ENCODE measurements at regions not wholly inside any gene's neighbourhood (a gene's known extent, or its start where the extent isn't known, plus 50 kb on each side); places are given as distances from the start of the nearest gene placed in this dataset.

GRCh38 chr20:48002517-48002970 lies 217.3 kb upstream of the SULF2 start:
- TF ChIP-seq YY1 (IDR thresholded peaks at IDR 0.05; ENCODE audit: insufficient read depth, insufficient read length) (no peak), ZNF274 (IDR thresholded peaks at IDR 0.05; ENCODE audit: low read depth, low read length) (no peak)
